HG03558 (cell line): ENCODE measurements at regions not wholly inside any gene's neighbourhood (a gene's known extent, or its start where the extent isn't known, plus 50 kb on each side); places are given as distances from the start of the nearest gene placed in this dataset.
"Not testable (repeated sequence)": the region's sequence is repeated elsewhere in the genome, so short reads cannot be mapped to it uniquely, and the experiment has no call there.

Experiments used
- ATAC-seq: cut with Tn5 transposase; IDR thresholded peaks from one replicate; pipeline ENCODE4 v1.9.1; 2021; ENCODE audit warnings: moderate number of reproducible peaks; ENCODE audit not compliant: unreplicated experiment; ENCODE audit errors: extremely low read depth

GRCh38 chr5:28726815-28727214, 1688.4 kb upstream of the CDH9 start:
- no peak for ATAC-seq

GRCh38 chr5:28725001-28725400, 1686.6 kb upstream of the CDH9 start:
- no peak for ATAC-seq

GRCh38 chr5:28714907-28715698, 1676.7 kb upstream of the CDH9 start:
- ATAC-seq: no peak

GRCh38 chr5:28710360-28710759, 1672.0 kb upstream of the CDH9 start:
- no peak for ATAC-seq

GRCh38 chr5:28708472-28708871, 1670.1 kb upstream of the CDH9 start:
- no peak for ATAC-seq

- no peak for ATAC-seq
Measured at GRCh38 chr5:28707706-28708105, 1669.3 kb upstream of the CDH9 start.

- no peak for ATAC-seq
Measured at GRCh38 chr5:28703651-28704260, 1665.4 kb upstream of the CDH9 start.

- no peak for ATAC-seq
Measured at GRCh38 chr5:28691526-28691925, 1653.1 kb upstream of the CDH9 start.

GRCh38 chr5:28685794-28686193, 1647.4 kb upstream of the CDH9 start:
- ATAC-seq: no peak

GRCh38 chr5:28678899-28679298, 1640.5 kb upstream of the CDH9 start:
- ATAC-seq: no peak

- no peak for ATAC-seq
Measured at GRCh38 chr5:28666110-28666509, 1627.7 kb upstream of the CDH9 start.

GRCh38 chr5:28648108-28648507, 1609.7 kb upstream of the CDH9 start:
- no peak for ATAC-seq

GRCh38 chr5:28632607-28633006, 1594.2 kb upstream of the CDH9 start:
- ATAC-seq: no peak

- ATAC-seq: no peak
Measured at GRCh38 chr5:28603869-28604268, 1565.5 kb upstream of the CDH9 start.

GRCh38 chr5:28602429-28602828, 1564.0 kb upstream of the CDH9 start:
- no peak for ATAC-seq

- not testable (repeated sequence) for ATAC-seq
Measured at GRCh38 chr5:28596707-28597106, 1558.3 kb upstream of the CDH9 start.

GRCh38 chr5:28580616-28581015, 1542.2 kb upstream of the CDH9 start:
- no peak for ATAC-seq

GRCh38 chr5:28576022-28576421, 1537.6 kb upstream of the CDH9 start:
- no peak for ATAC-seq

- no peak for ATAC-seq
Measured at GRCh38 chr5:28575368-28575767, 1537.0 kb upstream of the CDH9 start.

- ATAC-seq: no peak
Measured at GRCh38 chr5:28574606-28575005, 1536.2 kb upstream of the CDH9 start.

GRCh38 chr5:28567048-28567447, 1528.7 kb upstream of the CDH9 start:
- no peak for ATAC-seq

- ATAC-seq: no peak
Measured at GRCh38 chr5:28561522-28561921, 1523.1 kb upstream of the CDH9 start.
